Nucleus accumbens (tissue), 56 donors: ENCODE measurements at regions not wholly inside any gene's neighbourhood (a gene's known extent, or its start where the extent isn't known, plus 50 kb on each side); places are given as distances from the start of the nearest gene placed in this dataset.

Experiments used
- DNase-seq, 56 donors: peaks; one replicate each; lab custom pipeline; 2025; lab: John Stamatoyannopoulos, UW

DNA sequence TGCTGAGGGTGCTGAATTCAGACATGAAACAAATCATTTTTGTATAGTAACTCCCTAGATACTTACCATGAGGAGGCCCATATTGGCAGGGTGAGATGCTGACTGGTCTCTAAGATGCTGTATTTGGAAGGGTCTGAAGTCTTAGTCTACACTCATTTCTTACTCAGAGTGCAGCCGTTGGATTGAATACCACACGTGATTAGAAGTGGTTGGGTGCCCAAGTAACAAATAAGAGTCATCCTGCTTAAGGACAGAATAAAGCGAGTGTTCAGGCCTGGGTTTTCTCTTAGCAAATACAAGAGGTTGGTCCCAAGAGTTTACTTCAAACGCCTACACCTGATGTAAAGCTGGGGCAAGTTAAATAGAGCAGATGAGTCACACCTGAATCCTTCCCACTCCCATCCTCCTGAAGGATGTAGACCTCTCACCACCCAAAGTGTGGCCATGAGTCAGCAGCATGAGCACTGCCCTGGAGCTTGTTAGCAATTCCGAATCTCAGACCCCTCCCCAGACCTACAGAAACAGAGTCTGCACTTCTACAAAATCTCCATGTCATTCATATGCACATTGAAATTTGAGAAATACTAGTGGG is 284.6 kb upstream of the CDH5 start:
- peak in 8 of 56 donors; percentile 1 to 35 (median 8) for DNase-seq

DNA sequence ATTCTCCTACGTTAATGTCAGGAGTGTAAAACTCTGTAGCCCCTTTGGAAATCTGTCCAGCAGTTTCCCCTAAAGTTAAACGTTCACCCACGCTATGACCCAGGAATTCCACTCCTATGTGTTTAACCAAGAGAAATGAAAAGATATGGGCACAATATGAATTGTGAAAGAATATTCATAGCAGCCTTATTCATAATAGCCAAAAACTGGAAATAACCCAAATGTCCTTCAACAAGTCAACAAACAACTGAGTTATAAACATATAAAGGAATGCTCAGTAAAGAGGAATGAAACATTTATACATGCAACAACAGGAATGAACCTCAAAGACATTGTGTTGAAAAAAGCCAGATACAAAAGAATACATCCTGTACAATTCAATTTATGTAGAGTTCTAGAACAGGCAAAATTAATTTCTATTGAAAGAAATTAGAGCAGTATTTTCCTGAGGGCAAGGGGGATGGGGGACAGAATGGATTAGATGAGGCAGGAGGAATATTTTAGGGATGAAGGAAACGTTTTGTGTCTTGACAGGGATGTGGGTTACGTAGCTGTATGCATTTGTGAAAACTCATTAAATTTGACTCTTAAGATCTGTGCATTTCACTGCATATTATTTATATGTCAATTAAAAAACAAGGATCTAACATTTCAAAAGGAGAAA is 286.7 kb upstream of the CDH5 start:
- DNase-seq: no peak

DNA sequence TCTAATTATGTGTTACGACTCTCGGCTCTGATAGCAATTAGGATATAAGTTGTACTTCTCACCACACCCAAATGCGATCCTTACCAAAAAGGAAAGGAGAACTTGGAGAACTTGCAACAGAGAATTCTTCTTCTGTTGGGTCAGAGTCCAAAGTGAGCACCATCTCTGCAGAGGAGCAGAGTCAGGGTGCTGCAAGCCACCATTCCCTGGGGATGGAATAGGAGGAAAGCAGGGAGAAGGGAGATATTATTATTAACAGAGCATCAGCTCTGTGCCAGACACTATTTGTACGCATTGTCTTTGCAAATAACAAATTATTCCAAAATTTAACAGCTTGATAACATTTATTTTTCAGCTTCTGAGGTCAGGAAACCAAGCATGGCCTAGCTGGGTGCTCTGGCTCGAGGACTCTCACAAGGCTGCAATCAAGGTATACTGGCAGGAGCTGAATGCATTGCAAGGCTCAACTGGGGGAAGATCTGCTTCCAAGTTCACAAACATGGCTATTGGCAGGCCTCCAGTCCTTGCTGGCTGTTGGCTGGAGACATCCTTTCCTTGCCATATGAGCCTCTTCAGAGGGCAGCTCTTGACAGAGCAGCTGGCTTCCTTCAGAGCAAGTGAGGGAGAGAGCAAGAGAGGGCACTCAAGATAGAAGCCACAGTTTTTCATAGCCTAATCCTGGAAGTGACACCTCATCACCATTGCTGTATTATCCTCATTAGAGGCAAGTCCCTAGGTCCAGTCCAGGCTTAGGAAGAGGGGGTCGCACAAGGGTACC is 296.2 kb upstream of the CDH5 start:
- DNase-seq: peak in 33 of 56 donors; percentile 0 to 73 (median 12)

DNA sequence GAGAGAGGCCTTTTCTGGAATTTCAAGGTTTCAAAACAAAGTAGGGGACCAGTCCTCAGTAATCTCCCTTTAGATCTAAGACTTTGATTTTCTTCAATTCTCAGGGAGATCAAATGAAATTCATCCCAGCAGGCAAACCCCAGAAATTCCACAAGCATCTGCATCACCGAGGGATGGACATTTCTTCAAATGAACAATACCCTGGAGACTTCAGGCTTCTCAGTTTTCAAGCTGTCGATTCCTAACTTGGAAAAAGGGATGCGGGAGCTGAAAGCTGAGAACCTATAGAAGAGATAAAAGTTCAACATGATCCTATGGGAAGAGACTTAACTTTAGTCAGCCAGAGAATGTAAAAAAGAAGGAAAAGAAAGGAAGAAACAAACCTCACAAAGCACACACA is 296.9 kb upstream of the CDH5 start:
- DNase-seq: no peak

DNA sequence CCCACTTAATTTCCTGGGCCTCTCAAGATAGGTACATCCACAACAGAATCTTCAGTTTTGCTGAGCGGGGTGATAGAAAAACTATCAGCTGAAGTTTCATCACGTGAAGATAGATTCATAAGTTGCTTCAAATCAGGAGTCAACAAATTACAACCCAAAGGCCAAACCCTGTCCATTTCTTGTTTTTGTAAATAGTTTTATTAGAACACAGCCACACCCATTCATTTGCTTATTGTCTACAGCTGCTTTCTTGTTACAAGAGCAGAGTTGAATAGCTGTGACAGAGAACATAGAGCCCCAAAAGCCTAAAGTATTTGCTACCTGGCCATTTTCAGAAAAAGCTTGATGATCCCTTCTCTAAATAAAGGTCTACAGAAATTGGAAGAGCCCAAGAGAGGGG is 300.1 kb upstream of the CDH5 start:
- no peak for DNase-seq

DNA sequence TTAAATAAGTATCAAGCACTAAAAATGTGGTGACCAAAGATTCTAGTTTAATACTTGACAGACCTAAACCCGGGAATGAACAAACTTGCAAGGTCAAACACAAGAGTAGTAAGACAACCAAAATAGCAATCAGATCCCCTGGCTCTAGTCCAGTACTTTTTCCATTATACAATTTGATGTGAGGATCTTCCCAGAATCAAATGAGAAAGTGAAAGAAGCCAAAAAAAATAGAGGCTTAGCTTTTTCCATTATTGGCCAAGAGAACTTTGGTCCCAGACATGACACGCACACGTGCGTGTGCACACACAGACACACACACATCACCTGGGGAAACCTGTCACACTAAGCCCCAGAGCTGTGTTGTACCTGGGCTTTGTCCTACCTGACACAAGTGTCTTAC is 300.6 kb upstream of the CDH5 start:
- DNase-seq: no peak

DNA sequence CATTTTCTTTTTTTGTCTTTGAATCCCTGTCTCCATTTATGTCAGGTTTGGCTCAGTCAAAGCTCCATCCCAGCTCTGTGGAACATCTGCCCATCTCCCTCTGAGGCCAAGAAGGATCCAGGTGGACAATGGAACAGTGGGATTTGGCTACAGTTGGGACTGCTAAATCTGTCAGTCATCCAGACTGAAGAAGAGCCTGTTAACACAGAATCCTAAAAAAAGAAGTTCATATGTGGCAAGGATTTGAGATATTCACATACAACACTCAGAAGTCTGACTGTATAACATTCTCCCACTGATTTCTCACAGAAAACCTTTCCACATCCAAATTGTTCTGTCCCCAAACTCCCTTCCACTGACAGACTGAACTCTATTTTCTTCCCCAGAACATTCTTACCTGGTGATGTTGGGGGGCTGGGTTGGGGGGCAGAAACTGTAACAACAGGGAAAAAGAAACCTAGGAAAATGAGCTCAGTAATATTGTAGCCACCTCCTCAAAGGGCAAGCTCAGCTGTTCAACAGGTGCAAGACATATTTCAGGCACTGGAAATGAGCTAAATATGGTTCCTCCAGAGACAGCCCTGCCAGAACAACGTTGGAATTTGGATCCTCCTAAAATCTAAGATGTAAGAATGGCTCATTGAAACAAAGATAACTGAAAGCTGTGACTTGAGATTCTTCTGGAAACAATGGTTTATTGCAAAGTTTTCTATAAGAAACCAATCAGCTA is 301.5 kb upstream of the CDH5 start:
- DNase-seq: no peak

DNA sequence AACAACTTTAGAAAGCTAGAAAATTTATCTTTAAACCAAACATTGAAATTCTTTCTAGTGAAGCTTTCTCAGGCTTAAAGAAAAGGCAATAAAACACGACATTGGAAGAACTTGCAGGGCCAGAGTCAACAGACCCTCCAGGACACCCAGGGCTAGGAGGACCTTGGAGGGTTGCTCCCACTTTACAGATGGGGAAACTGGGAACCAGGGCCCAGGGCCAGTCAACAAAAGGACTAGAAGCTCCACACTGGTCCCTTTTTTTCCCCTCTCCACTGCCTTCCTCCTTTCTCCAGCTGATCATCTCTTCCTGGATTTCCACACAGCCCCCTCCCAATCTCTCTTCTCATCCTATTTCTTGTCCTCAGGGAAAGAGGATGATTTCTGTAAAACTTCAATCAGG is 307.7 kb upstream of the CDH5 start:
- no peak for DNase-seq

DNA sequence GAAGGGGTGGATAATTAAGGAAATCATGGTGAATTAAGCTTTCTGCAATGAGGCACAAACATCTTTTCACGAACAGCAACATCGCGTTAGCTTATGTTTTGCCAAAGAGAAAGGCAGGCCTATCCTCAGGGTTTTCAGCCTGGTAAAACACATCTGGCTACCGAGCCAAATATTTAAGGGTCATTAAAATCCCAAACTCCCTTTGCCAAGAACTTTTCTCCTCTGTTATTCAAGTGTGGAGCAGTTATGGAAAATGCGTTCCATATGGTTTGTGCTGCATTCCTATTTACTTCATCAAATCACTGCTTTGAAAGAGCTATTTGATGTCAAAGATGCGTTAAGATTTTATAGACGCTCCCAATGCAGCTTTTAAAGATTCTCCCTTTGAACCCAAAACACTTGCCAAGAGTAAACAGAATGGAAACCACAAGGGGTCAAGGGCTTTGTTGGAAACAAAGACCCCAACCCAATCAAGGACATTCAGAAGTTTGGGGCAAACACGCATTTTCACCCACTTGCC is 308.3 kb upstream of the CDH5 start:
- no peak for DNase-seq

DNA sequence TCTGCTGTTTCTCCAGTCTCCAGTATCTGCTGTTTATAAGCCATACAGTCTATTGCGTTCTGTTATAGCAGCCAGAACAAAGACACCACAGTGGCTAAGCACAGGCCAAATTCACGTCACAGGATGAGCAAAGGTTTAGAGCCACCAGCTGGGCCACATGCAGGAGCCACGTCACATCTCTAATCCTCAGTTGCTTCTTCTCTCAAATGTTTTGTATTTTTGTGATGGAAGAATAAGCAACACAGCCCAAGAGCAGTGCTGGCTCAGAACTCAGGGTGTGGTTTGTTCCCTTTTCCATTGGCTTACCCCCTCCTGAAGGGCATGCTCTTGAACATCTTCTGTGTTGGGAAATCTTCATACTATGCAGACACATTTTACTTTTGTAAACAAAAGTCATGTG is 309.4 kb upstream of the CDH5 start:
- DNase-seq: no peak

DNA sequence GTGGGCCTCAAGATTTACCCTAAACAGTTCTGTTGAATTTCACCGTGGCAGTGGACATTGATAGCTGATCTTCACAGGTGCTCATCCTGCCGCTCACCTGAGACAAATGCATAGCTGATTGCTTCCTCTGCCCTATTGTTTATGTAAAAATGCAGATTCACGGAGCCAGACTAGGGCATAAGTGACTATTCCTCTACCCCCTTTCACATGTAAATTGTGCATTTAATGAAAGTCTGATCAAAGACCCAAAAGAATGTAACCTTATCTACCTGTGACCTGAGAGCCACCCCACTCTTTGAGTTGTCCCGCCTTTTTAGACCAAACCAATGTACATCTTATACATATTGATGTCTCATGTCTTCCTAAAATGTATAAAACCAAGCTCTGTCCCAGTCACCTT is 312.4 kb upstream of the CDH5 start:
- DNase-seq: no peak

DNA sequence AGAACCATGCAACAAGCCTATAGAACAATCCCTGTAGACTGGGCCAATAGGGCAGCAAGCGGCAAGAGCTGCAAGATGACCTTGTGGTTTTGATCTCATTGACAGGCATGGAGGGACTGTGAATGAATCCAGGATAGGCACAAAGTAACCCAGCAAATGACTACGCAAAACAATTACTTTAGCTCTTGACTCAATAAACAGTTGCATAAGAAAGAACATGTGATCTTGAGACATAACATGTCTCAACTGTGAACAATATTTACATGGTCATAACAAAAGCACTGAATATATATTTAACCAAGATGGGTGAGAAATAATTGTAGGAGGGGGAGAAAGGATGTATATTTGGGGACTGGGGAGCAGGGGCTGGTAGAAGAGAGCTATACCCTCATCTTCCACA is 313.7 kb upstream of the CDH5 start:
- DNase-seq: no peak

DNA sequence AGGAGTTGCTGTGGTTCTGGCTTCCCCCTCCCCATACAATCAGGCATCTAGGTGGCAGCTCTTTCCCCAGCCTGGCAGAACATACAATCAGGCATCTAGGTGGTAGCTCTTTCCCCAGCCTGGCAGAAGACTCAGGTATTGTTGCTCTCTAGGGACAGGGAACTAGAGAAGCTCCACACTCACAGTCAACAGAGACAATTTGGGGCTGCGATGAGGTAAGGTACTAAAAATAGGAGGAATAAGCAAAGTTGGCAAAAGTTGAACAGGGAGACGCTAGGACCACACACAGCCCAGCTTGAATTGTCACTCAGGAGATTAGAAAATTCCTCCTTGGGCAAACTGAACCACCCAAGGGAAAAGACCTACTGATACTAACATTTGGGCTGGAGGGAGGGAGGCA is 315.5 kb upstream of the CDH5 start:
- DNase-seq: no peak

DNA sequence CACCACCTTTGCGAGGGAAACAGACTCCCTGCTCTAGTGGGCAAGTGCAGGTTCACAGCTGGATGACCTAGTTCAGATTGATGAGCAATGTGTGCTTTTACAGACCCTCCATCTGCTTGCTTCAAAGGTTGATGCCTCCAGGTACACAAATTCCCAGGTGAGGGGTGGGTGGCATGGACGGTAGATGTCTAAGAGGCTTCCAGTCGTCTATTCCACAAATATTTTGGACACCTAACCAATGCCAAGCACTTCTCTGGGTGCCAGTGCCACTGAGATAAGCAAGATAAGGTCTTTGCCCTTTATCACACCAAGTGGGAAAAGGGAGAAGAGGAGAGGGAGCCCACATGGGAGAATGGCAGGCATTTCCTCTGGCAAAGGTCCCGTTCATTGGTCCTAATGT is 316.6 kb upstream of the CDH5 start:
- no peak for DNase-seq

DNA sequence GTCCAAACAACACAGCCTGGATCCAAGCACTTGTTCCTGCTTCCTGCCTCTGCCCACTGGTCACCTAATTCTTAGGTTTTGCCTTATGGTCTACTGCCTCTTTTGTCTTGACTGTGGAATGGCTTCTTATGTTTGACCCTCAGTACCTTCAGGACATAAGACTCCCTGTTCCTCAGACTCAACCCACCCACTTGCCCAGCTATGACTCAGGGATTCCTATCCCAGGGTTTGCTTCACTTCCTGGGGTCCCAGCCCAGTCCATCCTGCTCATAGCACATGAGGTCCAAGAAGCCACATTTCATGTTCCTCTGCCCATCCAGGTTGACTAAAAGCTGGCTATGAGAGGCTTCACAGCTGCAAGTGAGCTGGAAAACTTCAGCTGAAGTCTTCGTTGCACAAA is 320.9 kb upstream of the CDH5 start:
- no peak for DNase-seq

DNA sequence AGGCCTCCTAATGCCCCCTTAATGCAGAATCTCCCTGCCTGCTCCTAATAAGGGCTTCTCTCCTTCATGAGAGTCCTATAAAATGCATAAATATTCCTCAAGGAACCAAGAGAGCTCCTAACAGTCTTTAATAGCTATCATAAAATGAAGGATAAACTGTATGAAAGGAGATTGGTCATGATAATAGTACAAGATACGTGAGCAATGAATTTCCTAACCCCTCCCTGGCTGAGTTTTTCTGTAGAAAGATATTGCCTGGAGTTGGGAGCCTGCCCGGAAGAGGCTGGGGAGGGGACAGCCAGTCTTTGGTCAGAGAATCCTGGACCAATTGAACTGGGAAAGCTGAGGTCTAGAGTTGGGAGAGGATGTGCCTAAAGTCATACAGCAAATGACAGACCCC is 321.9 kb upstream of the CDH5 start:
- no peak for DNase-seq

DNA sequence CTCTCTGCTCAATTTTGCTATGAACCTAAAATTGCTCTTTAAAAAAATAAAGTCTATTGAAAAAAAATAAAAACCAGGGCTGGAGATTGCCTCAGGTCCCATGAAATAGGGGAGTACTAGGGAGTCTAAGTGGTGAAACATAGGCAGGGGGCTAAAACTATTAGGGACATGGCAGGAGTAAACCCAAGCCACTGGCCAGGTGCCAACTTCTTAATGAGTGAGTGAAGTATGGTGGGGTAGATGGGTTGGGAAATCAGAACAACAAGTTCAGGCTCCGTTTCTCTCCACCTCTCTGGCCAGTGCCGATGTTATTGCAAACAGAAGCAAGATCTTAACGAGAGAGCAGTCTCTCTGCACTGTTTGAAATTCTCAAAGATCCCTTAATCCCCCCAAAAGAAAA is 322.4 kb upstream of the CDH5 start:
- DNase-seq: no peak

DNA sequence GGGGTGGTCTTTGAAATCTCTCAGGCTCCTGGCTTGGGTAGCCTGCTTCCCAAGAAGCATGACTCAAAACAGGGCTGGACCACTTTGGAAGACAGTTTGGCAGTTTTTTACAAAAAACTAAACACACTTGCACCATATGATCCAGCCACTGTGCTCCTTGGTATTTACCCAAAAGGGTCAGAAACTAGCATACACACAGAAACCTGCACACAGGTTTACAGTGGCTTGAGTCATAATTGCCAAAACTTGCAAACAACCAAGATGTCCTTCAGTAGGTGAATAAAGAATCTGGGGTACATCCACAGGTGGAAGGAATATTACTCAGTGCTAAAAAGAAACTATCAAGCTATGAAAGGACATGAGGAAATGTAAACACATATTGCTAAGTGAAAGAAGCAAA is 323.2 kb upstream of the CDH5 start:
- DNase-seq: no peak

DNA sequence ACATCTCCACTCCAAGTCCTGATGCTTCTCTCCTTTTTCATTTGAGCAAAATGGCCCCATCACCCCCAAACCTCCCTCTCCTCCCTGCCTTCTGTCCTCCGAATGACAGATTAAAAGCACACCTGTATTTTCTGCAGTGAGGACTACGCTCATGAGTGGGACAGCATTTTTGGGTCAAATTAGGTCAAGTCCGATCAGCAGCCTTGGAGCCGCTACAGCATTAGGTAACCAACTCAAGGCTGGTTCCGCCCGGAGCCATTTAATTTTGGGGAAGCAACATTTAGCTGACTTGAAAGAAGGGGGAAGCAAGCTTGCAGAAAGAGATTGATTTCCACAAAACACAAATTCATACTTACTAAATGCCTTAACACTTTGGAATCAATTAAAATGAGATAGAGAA is 324.1 kb upstream of the CDH5 start:
- DNase-seq: no peak

DNA sequence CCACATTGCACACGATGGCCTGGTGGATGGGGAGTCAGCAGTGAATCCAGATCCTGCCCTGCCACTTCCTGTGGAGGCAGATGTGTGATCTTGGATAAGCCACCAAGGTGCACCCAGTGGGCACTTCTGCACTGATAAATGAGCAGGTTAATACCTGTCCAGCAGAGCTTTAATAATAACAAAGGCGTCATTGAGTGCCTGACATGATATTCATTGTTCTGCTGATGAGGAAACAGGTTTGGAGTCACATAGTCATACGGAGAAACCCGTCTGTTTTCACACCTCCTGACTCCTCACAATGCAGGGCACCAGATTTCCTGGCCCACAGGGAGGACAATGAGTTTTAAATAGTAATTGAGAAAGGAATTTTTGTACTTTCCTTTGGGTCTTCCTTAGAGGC is 324.6 kb upstream of the CDH5 start:
- DNase-seq: no peak

DNA sequence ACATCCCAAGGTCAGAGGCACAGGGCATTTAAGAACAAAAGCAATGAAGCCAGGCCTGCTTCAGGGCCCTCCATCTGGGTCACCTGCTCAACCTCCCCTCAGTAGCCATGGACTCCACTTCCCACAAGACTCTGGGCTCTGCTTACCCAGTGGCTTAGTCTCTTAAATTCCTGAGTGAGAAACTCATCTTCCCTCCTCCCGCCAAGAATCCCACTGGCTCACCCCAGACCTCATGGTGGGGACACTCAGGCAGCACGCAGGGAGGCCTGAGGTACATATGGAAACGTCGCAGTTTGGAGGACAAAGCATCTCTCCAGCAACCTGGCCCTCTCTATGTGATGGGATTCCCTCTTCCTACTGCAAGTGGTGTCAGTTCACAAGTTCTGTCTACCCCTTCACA is 326.7 kb upstream of the CDH5 start:
- no peak for DNase-seq
